MM.1S (cell line): ENCODE measurements at regions not wholly inside any gene's neighbourhood (a gene's known extent, or its start where the extent isn't known, plus 50 kb on each side); places are given as distances from the start of the nearest gene placed in this dataset.

Source experiments
- DNase-seq: peaks from one replicate; pipeline ENCODE4 v3.0.0-alpha.2; 2015
- H2AFZ ChIP-seq: fragments of 300-600 bp; sonication (generic); 2 replicates; pipeline ENCODE4 v1.6.0; 2016; ENCODE audit warnings: antibody characterized with exemption, low read length
- H3F3A ChIP-seq: fragments of 300-600 bp; sonication (generic); 2 replicates; pipeline ENCODE4 v1.6.1; 2016; ENCODE audit warnings: mild to moderate bottlenecking, antibody characterized with exemption, low read length, moderate library complexity, mixed read lengths; ENCODE audit not compliant: insufficient read depth
- H3K27ac ChIP-seq: fragments of 300-600 bp; sonication (generic); 2 replicates; pipeline ENCODE4 v1.5.1; 2016; ENCODE audit warnings: mild to moderate bottlenecking, low read length
- H3K27me3 ChIP-seq: fragments of 300-600 bp; sonication (generic); replicated peaks from 2 replicates; pipeline ENCODE4 v1.6.0; 2016; ENCODE audit warnings: low read length; ENCODE audit not compliant: insufficient read depth
- H3K36me3 ChIP-seq: fragments of 300-600 bp; sonication (generic); replicated peaks from 2 replicates; pipeline ENCODE4 v1.6.1; 2016; ENCODE audit warnings: mild to moderate bottlenecking, low read length, mixed read lengths; ENCODE audit not compliant: insufficient read depth
- H3K4me1 ChIP-seq: fragments of 300-600 bp; sonication (generic); 2 replicates; pipeline ENCODE4 v1.6.1; 2016; ENCODE audit warnings: low read length, mixed read lengths
- H3K4me2 ChIP-seq: fragments of 300-600 bp; sonication (generic); 2 replicates; pipeline ENCODE4 v1.6.0; 2016; ENCODE audit warnings: low read depth, low read length
- H3K4me3 ChIP-seq: fragments of 300-600 bp; sonication (generic); 2 replicates; pipeline ENCODE4 v1.5.1; 2016; ENCODE audit warnings: low read length, mixed read lengths
- H3K79me2 ChIP-seq: fragments of 300-600 bp; sonication (generic); 2 replicates; pipeline ENCODE4 v1.6.1; 2016; ENCODE audit warnings: mixed run types, low read length, mixed read lengths
- H3K9ac ChIP-seq: fragments of 300-600 bp; sonication (generic); 2 replicates; pipeline ENCODE4 v1.6.1; 2016; ENCODE audit warnings: low read length, mixed read lengths
- H3K9me2 ChIP-seq: fragments of 300-600 bp; sonication (generic); replicated peaks from 2 replicates; pipeline ENCODE4 v1.6.1; 2016; ENCODE audit warnings: mild to moderate bottlenecking, low read length, mixed read lengths; ENCODE audit not compliant: insufficient read depth
- H3K9me3 ChIP-seq: fragments of 300-600 bp; sonication (generic); replicated peaks from 2 replicates; pipeline ENCODE4 v1.6.1; 2016; ENCODE audit warnings: mild to moderate bottlenecking, low read length, mixed read lengths; ENCODE audit not compliant: insufficient read depth
- H4K20me1 ChIP-seq: fragments of 300-600 bp; sonication (generic); 2 replicates; pipeline ENCODE4 v1.6.1; 2016; ENCODE audit warnings: mild to moderate bottlenecking, low read length, moderate library complexity, mixed read lengths; ENCODE audit not compliant: insufficient read depth
- EZH2 ChIP-seq: fragments of 300-600 bp; sonication (generic); optimal IDR thresholded peaks from 2 replicates; pipeline ENCODE3; 2017; ENCODE audit warnings: low read depth, mild to moderate bottlenecking, antibody characterized with exemption, low read length, mixed read lengths
- EZH2phosphoT487 ChIP-seq: fragments of 300-600 bp; sonication (generic); IDR thresholded peaks from 2 replicates; pipeline ENCODE4 v1.6.1; 2018; ENCODE audit warnings: antibody characterized with exemption, low read length
- TF ChIP-seq, protein P1 (sequence below): fragments of 300-600 bp; sonication (generic); IDR thresholded peaks from 2 replicates; pipeline ENCODE4 v1.5.1; 2016; ENCODE audit warnings: antibody characterized with exemption, low read length, mixed read lengths

DNA sequence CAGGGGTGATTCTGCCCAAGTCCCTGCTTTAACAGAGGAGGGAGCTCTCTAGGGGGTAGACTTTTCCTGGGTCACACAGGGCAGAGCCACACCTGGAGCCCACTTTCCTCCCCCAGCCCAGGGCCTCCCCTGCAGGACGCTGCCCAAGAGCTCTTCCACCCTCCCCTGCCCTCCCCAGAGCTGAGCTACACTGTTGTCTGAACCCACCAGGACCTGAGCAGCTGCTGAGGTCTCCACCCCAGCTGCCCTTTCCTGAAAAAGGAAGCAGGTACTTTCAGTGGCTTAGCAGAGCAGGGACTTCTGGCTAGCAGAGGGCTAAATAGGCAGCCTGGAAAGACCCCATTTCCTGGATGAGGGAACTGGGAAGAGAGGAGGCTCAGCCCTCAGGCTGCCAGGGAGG, 169.3 kb upstream of the ETV3 start:
- Histone ChIP-seq H4K20me1 (no peaks in the 10 kb centered on the region), H3K36me3 (no peaks in the 10 kb centered on the region), H3K9me2 (no peaks in the 10 kb centered on the region), H3K4me2 (peak overlapping the region; percentile 19; the same call in 1 of the 2 replicates), H3K9me3 (no peaks in the 10 kb centered on the region), H3F3A (no peaks in the 10 kb centered on the region), H2AFZ (0 out of 2 replicates have a peak overlapping the region, but pooled peaks have one; percentile 3), H3K27ac (peak overlapping the region; percentile 35; the same call in 1 of the 2 replicates), H3K4me1 (peaks cover 23% of the 10 kb centered on the region), H3K79me2 (no peaks in the 10 kb centered on the region), H3K9ac (no peak overlapping the region), H3K4me3 (no peak overlapping the region), H3K27me3 (no peaks in the 10 kb centered on the region)
- TF ChIP-seq EZH2 (no peak), EZH2phosphoT487 (no peak)
- TF ChIP-seq, protein P1, sequence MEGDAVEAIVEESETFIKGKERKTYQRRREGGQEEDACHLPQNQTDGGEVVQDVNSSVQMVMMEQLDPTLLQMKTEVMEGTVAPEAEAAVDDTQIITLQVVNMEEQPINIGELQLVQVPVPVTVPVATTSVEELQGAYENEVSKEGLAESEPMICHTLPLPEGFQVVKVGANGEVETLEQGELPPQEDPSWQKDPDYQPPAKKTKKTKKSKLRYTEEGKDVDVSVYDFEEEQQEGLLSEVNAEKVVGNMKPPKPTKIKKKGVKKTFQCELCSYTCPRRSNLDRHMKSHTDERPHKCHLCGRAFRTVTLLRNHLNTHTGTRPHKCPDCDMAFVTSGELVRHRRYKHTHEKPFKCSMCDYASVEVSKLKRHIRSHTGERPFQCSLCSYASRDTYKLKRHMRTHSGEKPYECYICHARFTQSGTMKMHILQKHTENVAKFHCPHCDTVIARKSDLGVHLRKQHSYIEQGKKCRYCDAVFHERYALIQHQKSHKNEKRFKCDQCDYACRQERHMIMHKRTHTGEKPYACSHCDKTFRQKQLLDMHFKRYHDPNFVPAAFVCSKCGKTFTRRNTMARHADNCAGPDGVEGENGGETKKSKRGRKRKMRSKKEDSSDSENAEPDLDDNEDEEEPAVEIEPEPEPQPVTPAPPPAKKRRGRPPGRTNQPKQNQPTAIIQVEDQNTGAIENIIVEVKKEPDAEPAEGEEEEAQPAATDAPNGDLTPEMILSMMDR, result no peak
- DNase-seq, result peak; percentile 47

DNA sequence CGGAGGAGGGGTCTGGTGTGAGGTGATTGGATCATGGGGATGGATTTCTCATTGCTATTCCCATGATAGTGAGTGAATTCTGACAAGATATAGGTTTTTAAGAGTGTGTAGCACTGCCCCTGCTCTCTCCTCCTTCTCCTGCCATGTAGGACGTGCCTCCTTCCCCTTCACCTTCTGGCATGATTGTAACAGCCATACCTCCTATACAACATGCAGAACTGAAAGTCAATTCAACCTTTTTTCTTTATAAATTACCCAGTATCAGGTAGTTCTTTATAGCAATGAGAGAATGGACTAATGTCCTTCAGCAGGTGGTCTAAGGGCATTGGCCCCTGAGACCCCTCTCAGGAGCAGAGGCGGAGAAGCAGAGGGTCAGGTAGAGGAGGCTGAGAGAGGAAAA, 168.7 kb upstream of the ETV3 start:
- Histone ChIP-seq H3K4me2 (peak overlapping the region; percentile 19; the same call in 1 of the 2 replicates), H3K27me3 (no peaks in the 10 kb centered on the region), H3K36me3 (no peaks in the 10 kb centered on the region), H4K20me1 (no peaks in the 10 kb centered on the region), H3K4me3 (no peak overlapping the region), H3K4me1 (peaks cover 23% of the 10 kb centered on the region), H3K27ac (no peak overlapping the region; the same call in 1 of the 2 replicates), H3K9ac (no peak overlapping the region), H3K9me3 (no peaks in the 10 kb centered on the region), H3K79me2 (no peaks in the 10 kb centered on the region), H3F3A (no peaks in the 10 kb centered on the region), H3K9me2 (no peaks in the 10 kb centered on the region), H2AFZ (no peak overlapping the region)
- no peak for DNase-seq
- TF ChIP-seq EZH2phosphoT487 (no peak), EZH2 (no peak)
- TF ChIP-seq, protein P1, result no peak

DNA sequence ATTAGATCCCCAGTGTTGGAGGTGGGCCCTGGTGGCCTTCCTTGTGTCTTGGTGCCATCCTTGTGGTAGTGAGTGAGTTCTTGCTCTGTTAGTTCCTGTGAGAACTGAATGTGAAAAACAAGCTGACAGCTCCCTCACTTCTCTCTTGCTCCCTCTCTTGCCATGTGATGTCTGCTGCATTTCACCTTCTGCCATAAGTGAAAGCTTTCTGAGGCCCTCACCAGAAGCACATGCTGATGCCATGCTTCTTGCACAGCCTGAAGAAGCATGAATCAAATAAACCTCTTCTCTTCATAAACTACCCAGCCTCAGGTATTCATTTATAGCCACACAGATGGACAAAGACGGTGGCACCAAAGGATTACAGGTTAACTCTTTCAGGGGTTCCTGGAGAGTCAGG, 166.1 kb upstream of the ETV3 start:
- Histone ChIP-seq H3K4me1 (peaks cover 23% of the 10 kb centered on the region), H3K27ac (no peak overlapping the region), H3K36me3 (no peaks in the 10 kb centered on the region), H3K9me2 (no peaks in the 10 kb centered on the region), H3K79me2 (no peaks in the 10 kb centered on the region), H3F3A (no peaks in the 10 kb centered on the region), H3K9ac (no peak overlapping the region), H3K4me2 (no peak overlapping the region), H3K4me3 (no peak overlapping the region), H2AFZ (no peak overlapping the region), H4K20me1 (no peaks in the 10 kb centered on the region), H3K27me3 (no peaks in the 10 kb centered on the region), H3K9me3 (no peaks in the 10 kb centered on the region)
- DNase-seq, result peak; percentile 32
- no peak for TF ChIP-seq EZH2

DNA sequence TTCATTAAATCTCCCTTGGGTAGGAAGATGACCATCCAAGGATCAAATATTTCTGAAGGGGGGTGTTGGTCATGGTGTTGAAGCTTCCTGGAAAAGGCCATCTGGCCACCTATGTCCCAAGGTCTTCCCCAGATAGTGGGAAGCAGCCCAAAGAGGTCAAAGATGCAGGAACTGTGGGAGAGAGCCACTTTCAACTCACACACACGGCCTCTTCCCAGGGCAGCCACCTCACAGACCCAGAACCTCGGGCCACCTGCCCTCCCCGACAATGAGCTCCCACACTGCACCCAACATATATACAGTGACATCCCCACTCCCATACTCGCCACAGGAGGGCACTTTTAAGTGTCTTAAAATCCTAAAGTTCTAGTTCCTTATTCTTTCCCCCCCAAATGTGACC, 164.5 kb upstream of the ETV3 start:
- H3K36me3 ChIP-seq, result no peaks in the 10 kb centered on the region
- H3K4me1 ChIP-seq, result peaks cover 13% of the 10 kb centered on the region
- no peak overlapping the region for H3K4me2 ChIP-seq
- H3K9ac ChIP-seq, result no peak overlapping the region
- H2AFZ ChIP-seq, result no peak overlapping the region
- no peaks in the 10 kb centered on the region for H3K27me3 ChIP-seq
- no peaks in the 10 kb centered on the region for H3K9me2 ChIP-seq
- H3K9me3 ChIP-seq, result no peaks in the 10 kb centered on the region
- TF ChIP-seq EZH2 (no peak), EZH2phosphoT487 (no peak)
- TF ChIP-seq, protein P1, result no peak
- no peak overlapping the region for H3K27ac ChIP-seq
- no peaks in the 10 kb centered on the region for H3K79me2 ChIP-seq
- no peak overlapping the region for H3K4me3 ChIP-seq
- DNase-seq, result no peak
- H4K20me1 ChIP-seq, result no peaks in the 10 kb centered on the region
- no peaks in the 10 kb centered on the region for H3F3A ChIP-seq
